HepG2 (cell line): ENCODE measurements at regions not wholly inside any gene's neighbourhood (a gene's known extent, or its start where the extent isn't known, plus 50 kb on each side); places are given as distances from the start of the nearest gene placed in this dataset.

Experiments
- ATAC-seq: fragments of 200-7000 bp; cut with Tn5 transposase; 3 replicates; pipeline ENCODE4 v1.9.1; 2020; ENCODE audit warnings: mild to moderate bottlenecking, moderate library complexity
- BruUV-seq: library from RNA; stranded (reverse); fragments of 400-500 nt; replicated peaks from 2 replicates; lab custom pipeline; 2021; lab: Mats Ljungman, UMichigan
- CTCF ChIA-PET: fragments of 300-600 bp; formaldehyde crosslinking; extraction: SDS; loops from one replicate; lab custom pipeline; 2021; ENCODE audit warnings: low total read pairs, inconsistent platforms, low intra/inter-chr PET ratio; lab: Yijun Ruan, JAX
- POLR2A ChIA-PET: fragments of 350-600 bp; sonication (Branson Sonifier 250); formaldehyde crosslinking; loops from one replicate; lab custom pipeline; 2020; ENCODE audit warnings: antibody characterized with exemption, inconsistent platforms; lab: Yijun Ruan, JAX
- DNase-seq: peaks from one replicate; pipeline ENCODE4 v3.0.0-alpha.2; 2015; ENCODE audit warnings: low spot score
- FAIRE-seq: peaks from 3 replicates; lab custom pipeline; 2011; peaks lifted over from hg19 to GRCh38; lab: Jason Lieb, UNC
- H2AFZ ChIP-seq: one replicate; pipeline ENCODE4 v1.6.1; 2011; ENCODE audit warnings: low read length, inconsistent platforms
- H3K27ac ChIP-seq: fragments of 300-600 bp; 3 replicates; pipeline ENCODE4 v1.8.0; 2011; ENCODE audit warnings: mixed run types, mild to moderate bottlenecking, mixed read lengths, low read length, inconsistent platforms; ENCODE audit not compliant: insufficient read depth; ENCODE audit errors: extremely low read length
- H3K27me3 ChIP-seq, 2 experiments: fragments of 200-600 bp in 1 of 2; 2 replicates in 1 of 2; 3 replicates in 1 of 2; pipeline versions ENCODE4 v1.6.0 to v1.8.0; 2011; ENCODE audit warnings: low read length in 2 of 2, mild to moderate bottlenecking in 2 of 2, moderate library complexity in 2 of 2, inconsistent platforms in 1 of 2; ENCODE audit not compliant: insufficient read depth in 2 of 2, control insufficient read depth in 1 of 2
- H3K36me3 ChIP-seq, 2 experiments: fragments of 200-600 bp in 1 of 2; replicated peaks in 1 of 2; 2 replicates in 1 of 2; 3 replicates in 1 of 2; pipeline versions ENCODE4 v1.5.1 to v1.8.0; 2011; ENCODE audit warnings: low read length in 2 of 2, inconsistent platforms in 1 of 2; ENCODE audit not compliant: insufficient read depth in 2 of 2, control insufficient read depth in 1 of 2
- H3K4me1 ChIP-seq: 2 replicates; pipeline ENCODE4 v1.5.1; 2012; ENCODE audit warnings: low read length, inconsistent platforms; ENCODE audit not compliant: insufficient read depth
- H3K4me2 ChIP-seq: 2 replicates; pipeline ENCODE4 v1.6.0; 2011; ENCODE audit warnings: low read depth, low read length, inconsistent platforms
- H3K4me3 ChIP-seq, 3 experiments: fragments of 200-600 bp in 1 of 3; sonication (generic), shearing (Covaris generic) in 1 of 3; replicated peaks in 1 of 3; 2 replicates each; pipeline ENCODE4 v1.5.1; 2011 to 2016; ENCODE audit warnings: low read length in 3 of 3, inconsistent platforms in 2 of 3, low read depth in 2 of 3, mild to moderate bottlenecking in 2 of 3, control low read depth in 1 of 3, mixed read lengths in 1 of 3; ENCODE audit not compliant: insufficient read depth in 1 of 3
- H3K79me2 ChIP-seq: one replicate; pipeline ENCODE4 v1.6.1; 2011; ENCODE audit warnings: low read length, inconsistent platforms; ENCODE audit not compliant: insufficient read depth
- H3K9ac ChIP-seq: 2 replicates; pipeline ENCODE4 v1.6.0; 2011; ENCODE audit warnings: mild to moderate bottlenecking, low read depth, low read length, inconsistent platforms; ENCODE audit not compliant: insufficient read depth
- H3K9me3 ChIP-seq: 2 replicates; pipeline ENCODE4 v1.5.1; 2012; ENCODE audit warnings: mild to moderate bottlenecking, low read length
- H4K20me1 ChIP-seq: 2 replicates; pipeline ENCODE4 v1.6.0; 2011; ENCODE audit warnings: inconsistent platforms, mild to moderate bottlenecking, low read length, moderate library complexity; ENCODE audit not compliant: insufficient read depth
- ADNP ChIP-seq: sonication (generic); formaldehyde crosslinking; IDR thresholded peaks from 2 replicates; pipeline ENCODE4 v1.4.0; 2020; ENCODE audit warnings: missing genetic modification reagents
- ARID2 ChIP-seq: sonication (generic); formaldehyde crosslinking; IDR thresholded peaks from 2 replicates; pipeline ENCODE4 v1.8.1; 2022; ENCODE audit warnings: mild to moderate bottlenecking, missing genetic modification reagents, borderline replicate concordance
- ARID4A ChIP-seq: sonication (generic); formaldehyde crosslinking; IDR thresholded peaks from 2 replicates; pipeline ENCODE4 v1.5.0; 2020; ENCODE audit warnings: mild to moderate bottlenecking, missing genetic modification reagents, borderline replicate concordance
- ELF3 ChIP-seq: IDR thresholded peaks from 2 replicates; pipeline ENCODE4 v1.6.1; 2016; ENCODE audit warnings: missing genetic modification reagents, missing compliant biosample characterization
- MIER2 ChIP-seq: IDR thresholded peaks from 2 replicates; pipeline ENCODE4 v1.6.1; 2016; ENCODE audit warnings: missing biosample characterization, missing genetic modification reagents
- MXD4 ChIP-seq: IDR thresholded peaks from 2 replicates; pipeline ENCODE4 v1.6.1; 2016; ENCODE audit warnings: mild to moderate bottlenecking, missing biosample characterization, missing genetic modification reagents
- ZFP36 ChIP-seq: fragments of 150-350 bp; IDR thresholded peaks from 2 replicates; pipeline ENCODE4 v1.6.1; 2018; ENCODE audit warnings: borderline replicate concordance, low read length, low read depth; ENCODE audit not compliant: partially characterized antibody
- ZNF331 ChIP-seq: sonication (generic); formaldehyde crosslinking; IDR thresholded peaks from 2 replicates; pipeline ENCODE4 v1.4.0; 2020; ENCODE audit warnings: missing genetic modification reagents
- ZNF549 ChIP-seq: sonication (generic); formaldehyde crosslinking; IDR thresholded peaks from 2 replicates; pipeline ENCODE4 v1.5.0; 2020; ENCODE audit warnings: missing genetic modification reagents
- ZNF781 ChIP-seq: sonication (generic); formaldehyde crosslinking; IDR thresholded peaks from 2 replicates; pipeline ENCODE4 v1.5.1; 2020; ENCODE audit warnings: borderline replicate concordance, mild to moderate bottlenecking, missing genetic modification reagents; ENCODE audit errors: not compliant biosample characterization
- WGBS: methylation state at CpG from one replicate; pipeline ENCODE4 v1.1.6; 2017; ENCODE audit warnings: low lambda C conversion rate; 5-methylcytosine and 5-hydroxymethylcytosine counted together
- in situ Hi-C: cut with HindIII; loops from 2 replicates; pipeline ENCODE4 v1.10.0; 2017; ENCODE audit warnings: low pct_unique_long_range_greater_than_20kb; ENCODE audit not compliant: extremely low pct_ligation_motif_present
- intact Hi-C: fragments of 100-400 bp; cut with micrococcal nuclease; formaldehyde crosslinking; loops from one replicate; pipeline ENCODE4 v1.10.0; 2022; ENCODE audit not compliant: unreplicated experiment

DNA sequence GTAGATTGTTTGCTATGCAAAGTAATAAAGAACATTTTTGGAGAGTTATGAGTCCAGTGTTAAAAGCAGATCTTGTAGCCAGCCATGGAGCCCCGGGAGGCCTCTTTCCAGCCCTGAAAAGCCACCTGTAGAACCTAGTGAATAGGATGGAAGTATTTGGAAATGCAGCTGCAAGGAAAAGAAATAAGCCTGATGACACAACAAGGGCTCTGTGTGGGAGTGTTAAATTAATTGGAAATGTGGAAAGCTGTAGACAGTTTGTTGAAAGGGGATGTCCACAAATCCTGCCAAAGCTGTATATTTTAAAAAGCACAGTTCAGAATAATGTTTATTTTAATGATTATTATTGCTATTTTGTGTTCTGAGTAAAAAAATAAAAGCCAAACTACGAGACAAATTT is 152.5 kb upstream of the GHR start:
- no peak overlapping the region for H3K27ac ChIP-seq
- BruUV-seq: no TSS peak
- ATAC-seq (no peak), FAIRE-seq (no peak), DNase-seq (no peak)
- in situ Hi-C loops (no loop called here), intact Hi-C loops (no loop called here)
- no peaks in the 10 kb centered on the region for H4K20me1 ChIP-seq
- no peaks in the 10 kb centered on the region for H3K9me3 ChIP-seq
- H2AFZ ChIP-seq: no peak overlapping the region
- no peak overlapping the region for H3K9ac ChIP-seq
- no peaks in the 10 kb centered on the region for H3K4me1 ChIP-seq
- WGBS: 3% methylated on average over 2 of the region's 2 CpGs
- no peak for TF ChIP-seq ZFP36
- no peak for TF ChIP-seq ZNF549 (CRISPR knock-in tag)
- TF ChIP-seq ZNF781 (CRISPR knock-in tag): no peak
- no peak for TF ChIP-seq MXD4 (CRISPR knock-in tag)
- no peak for TF ChIP-seq ELF3 (CRISPR knock-in tag)
- TF ChIP-seq ZNF331 (CRISPR knock-in tag): no peak
- no peak for TF ChIP-seq ARID2 (CRISPR knock-in tag)
- TF ChIP-seq ARID4A (CRISPR knock-in tag): no peak
- no peak for TF ChIP-seq ADNP (CRISPR knock-in tag)
- TF ChIP-seq MIER2 (CRISPR knock-in tag): no peak
- no peaks in the 10 kb centered on the region for H3K79me2 ChIP-seq
- H3K4me3 ChIP-seq: no peak overlapping the region
- ChIA-PET POLR2A (no interaction called here), CTCF (no interaction called here)
- H3K36me3 ChIP-seq: no peaks in the 10 kb centered on the region
- H3K27me3 ChIP-seq: no peaks in the 10 kb centered on the region
- no peak overlapping the region for H3K4me2 ChIP-seq
